Mesodermal cell (in vitro differentiated cells): ENCODE measurements at regions not wholly inside any gene's neighbourhood (a gene's known extent, or its start where the extent isn't known, plus 50 kb on each side); places are given as distances from the start of the nearest gene placed in this dataset.

Experiments used
- H3K27ac ChIP-seq: 2 replicates; pipeline ENCODE4 v1.7.0; 2013; ENCODE audit warnings: mild to moderate bottlenecking, low read depth, low read length, moderate library complexity; ENCODE audit not compliant: severe bottlenecking
- H3K36me3 ChIP-seq: 2 replicates; pipeline ENCODE4 v1.7.1; 2013; ENCODE audit warnings: mild to moderate bottlenecking, low read length, moderate library complexity; ENCODE audit not compliant: control insufficient read depth, insufficient read depth
- H3K4me1 ChIP-seq: one replicate; pipeline ENCODE4 v1.7.1; 2013; ENCODE audit warnings: mild to moderate bottlenecking, low read length; ENCODE audit not compliant: insufficient read depth, control insufficient read depth, poor library complexity, severe bottlenecking
- H3K4me3 ChIP-seq: 2 replicates; pipeline ENCODE4 v1.7.0; 2013; ENCODE audit warnings: low read length, control low read depth, mild to moderate bottlenecking; ENCODE audit not compliant: insufficient read depth, poor library complexity, severe bottlenecking; ENCODE audit errors: extremely low read depth
- H3K9me3 ChIP-seq: 2 replicates; pipeline ENCODE4 v1.7.1; 2013; ENCODE audit warnings: mild to moderate bottlenecking, low read length, moderate library complexity; ENCODE audit not compliant: control insufficient read depth
- WGBS, 2 experiments: methylation state at CpG; one replicate each; pipeline ENCODE4 v1.1.5; 2013; ENCODE audit warnings: missing lambda C conversion rate in 2 of 2; ENCODE audit not compliant: insufficient coverage in 2 of 2; 5-methylcytosine and 5-hydroxymethylcytosine counted together

- WGBS, 2 experiments: 71 to 87% methylated on average over 7 to 9 of the region's 12 CpGs
- H3K36me3 ChIP-seq: no peaks in the 10 kb centered on the region
- no peak overlapping the region for H3K4me3 ChIP-seq
- H3K4me1 ChIP-seq: peaks cover 9% of the 10 kb centered on the region
- H3K9me3 ChIP-seq: no peaks in the 10 kb centered on the region
- no peak overlapping the region for H3K27ac ChIP-seq
Observed at GRCh38 chr10:35700487-35700882, 58.4 kb upstream of the FZD8 start.

GRCh38 chr10:35699848-35700486 is 57.9 kb upstream of the FZD8 start:
- H3K9me3 ChIP-seq: no peaks in the 10 kb centered on the region
- WGBS, 2 experiments: 84 to 100% methylated on average over 2 to 3 of the region's 5 CpGs
- no peak overlapping the region for H3K4me3 ChIP-seq
- H3K27ac ChIP-seq: no peak overlapping the region
- peaks cover 9% of the 10 kb centered on the region for H3K4me1 ChIP-seq
- H3K36me3 ChIP-seq: no peaks in the 10 kb centered on the region

- Histone ChIP-seq H3K4me1 (peaks cover 9% of the 10 kb centered on the region), H3K36me3 (no peaks in the 10 kb centered on the region), H3K4me3 (no peak overlapping the region), H3K27ac (no peak overlapping the region), H3K9me3 (no peaks in the 10 kb centered on the region)
- WGBS, 2 experiments: 50 to 61% methylated on average over 1 to 4 of the region's 5 CpGs
Observed at GRCh38 chr10:35696392-35697287, 54.5 kb upstream of the FZD8 start.

- no peak overlapping the region for H3K27ac ChIP-seq
- no peaks in the 10 kb centered on the region for H3K36me3 ChIP-seq
- no peak overlapping the region for H3K4me3 ChIP-seq
- H3K9me3 ChIP-seq: no peaks in the 10 kb centered on the region
- 84 to 93% methylated on average over 4 of the region's 6 CpGs for WGBS, 2 experiments
- peaks cover 9% of the 10 kb centered on the region for H3K4me1 ChIP-seq
Observed at GRCh38 chr10:35693800-35694199, 51.7 kb upstream of the FZD8 start.
